H1 (cell line): ENCODE measurements at regions not wholly inside any gene's neighbourhood (a gene's known extent, or its start where the extent isn't known, plus 50 kb on each side); places are given as distances from the start of the nearest gene placed in this dataset.

ENCODE experiments used
- EP300 ChIP-seq, 2 experiments: IDR thresholded peaks; 1 replicate in 1 of 2; 2 replicates in 1 of 2; pipeline ENCODE4 v1.6.1; 2011 to 2012; ENCODE audit warnings: low read depth in 2 of 2, low read length in 2 of 2, mild to moderate bottlenecking in 2 of 2, borderline replicate concordance in 1 of 2, inconsistent platforms in 1 of 2, moderate library complexity in 1 of 2
- SP1 ChIP-seq: IDR thresholded peaks from 2 replicates; pipeline ENCODE4 v1.6.1; 2011; ENCODE audit warnings: low read depth, low read length
- TBP ChIP-seq: IDR thresholded peaks from 2 replicates; pipeline ENCODE4 v1.6.1; 2011; ENCODE audit warnings: low read depth, low read length, improper control_type of control experiment
- TF ChIP-seq, protein P1 (sequence below), 3 experiments: IDR thresholded peaks; 1 replicate in 2 of 3; 2 replicates in 1 of 3; pipeline versions ENCODE4 v1.5.1 to v1.6.1; 2011; ENCODE audit warnings: low read length in 3 of 3, mild to moderate bottlenecking in 3 of 3, inconsistent platforms in 2 of 3, low read depth in 1 of 3, moderate library complexity in 1 of 3; ENCODE audit not compliant: insufficient read depth in 1 of 3; ENCODE audit errors: control extremely low read depth in 1 of 3

DNA sequence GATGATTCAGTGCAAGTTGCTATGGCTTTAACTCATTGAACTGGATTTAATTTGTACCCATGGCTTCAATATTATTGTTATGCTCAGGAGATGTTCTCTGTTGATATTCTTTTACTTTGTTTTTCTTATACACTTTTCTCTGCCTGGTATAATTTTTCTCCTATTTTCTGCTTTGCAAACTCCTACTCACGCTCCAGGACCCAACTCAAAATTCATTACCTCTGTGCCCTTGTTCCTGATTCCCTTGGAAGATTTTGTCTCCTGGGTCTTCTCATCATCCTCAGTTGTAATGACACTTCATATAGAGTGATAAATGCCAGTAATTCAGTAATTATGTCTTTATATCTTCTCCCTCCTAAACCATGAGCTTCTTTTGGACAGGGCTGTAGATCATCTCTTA, 259.9 kb upstream of the JADE1 start:
- TF ChIP-seq TBP, result no peak
- TF ChIP-seq, protein P1, sequence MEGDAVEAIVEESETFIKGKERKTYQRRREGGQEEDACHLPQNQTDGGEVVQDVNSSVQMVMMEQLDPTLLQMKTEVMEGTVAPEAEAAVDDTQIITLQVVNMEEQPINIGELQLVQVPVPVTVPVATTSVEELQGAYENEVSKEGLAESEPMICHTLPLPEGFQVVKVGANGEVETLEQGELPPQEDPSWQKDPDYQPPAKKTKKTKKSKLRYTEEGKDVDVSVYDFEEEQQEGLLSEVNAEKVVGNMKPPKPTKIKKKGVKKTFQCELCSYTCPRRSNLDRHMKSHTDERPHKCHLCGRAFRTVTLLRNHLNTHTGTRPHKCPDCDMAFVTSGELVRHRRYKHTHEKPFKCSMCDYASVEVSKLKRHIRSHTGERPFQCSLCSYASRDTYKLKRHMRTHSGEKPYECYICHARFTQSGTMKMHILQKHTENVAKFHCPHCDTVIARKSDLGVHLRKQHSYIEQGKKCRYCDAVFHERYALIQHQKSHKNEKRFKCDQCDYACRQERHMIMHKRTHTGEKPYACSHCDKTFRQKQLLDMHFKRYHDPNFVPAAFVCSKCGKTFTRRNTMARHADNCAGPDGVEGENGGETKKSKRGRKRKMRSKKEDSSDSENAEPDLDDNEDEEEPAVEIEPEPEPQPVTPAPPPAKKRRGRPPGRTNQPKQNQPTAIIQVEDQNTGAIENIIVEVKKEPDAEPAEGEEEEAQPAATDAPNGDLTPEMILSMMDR (IDR thresholded peaks at IDR 0.05; ENCODE audit: control extremely low read depth in 1 of 3, insufficient read depth in 1 of 3, low read depth in 1 of 3, low read length in 3 of 3), result no peak
- no peak for TF ChIP-seq EP300 (IDR thresholded peaks at IDR 0.05; ENCODE audit: borderline replicate concordance in 1 of 2, low read depth in 2 of 2, low read length in 2 of 2)
- TF ChIP-seq SP1, result no peak
